Ramos (cell line): ENCODE measurements at regions not wholly inside any gene's neighbourhood (a gene's known extent, or its start where the extent isn't known, plus 50 kb on each side); places are given as distances from the start of the nearest gene placed in this dataset.

ENCODE experiments used
- in situ Hi-C: fragments of 300-500 bp; cut with MboI; formaldehyde crosslinking; loops from one replicate; pipeline ENCODE4 v1.14.3; 2022; ENCODE audit warnings: low sequenced_read_pairs; ENCODE audit not compliant: unreplicated experiment

DNA sequence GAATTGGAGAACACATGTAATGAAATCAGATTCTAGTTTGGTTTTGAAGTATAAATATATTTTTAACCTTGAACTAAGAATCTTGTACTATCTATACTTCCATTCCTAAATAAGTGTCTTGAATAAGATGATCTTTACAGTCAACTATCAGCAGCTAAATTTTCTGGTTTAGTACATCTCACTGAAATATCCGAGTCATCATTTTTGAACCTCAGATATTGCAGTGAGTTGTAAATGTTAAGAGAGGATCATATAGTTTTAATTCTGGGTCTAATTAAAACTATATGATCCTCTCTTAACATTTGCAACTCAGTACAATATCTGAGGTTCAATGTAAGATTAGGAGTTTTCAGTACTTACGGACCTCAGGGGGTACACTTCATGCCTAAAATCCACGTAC lies 768.8 kb upstream of the ADAMTS5 start:
- in situ Hi-C loops = no loop called here

DNA sequence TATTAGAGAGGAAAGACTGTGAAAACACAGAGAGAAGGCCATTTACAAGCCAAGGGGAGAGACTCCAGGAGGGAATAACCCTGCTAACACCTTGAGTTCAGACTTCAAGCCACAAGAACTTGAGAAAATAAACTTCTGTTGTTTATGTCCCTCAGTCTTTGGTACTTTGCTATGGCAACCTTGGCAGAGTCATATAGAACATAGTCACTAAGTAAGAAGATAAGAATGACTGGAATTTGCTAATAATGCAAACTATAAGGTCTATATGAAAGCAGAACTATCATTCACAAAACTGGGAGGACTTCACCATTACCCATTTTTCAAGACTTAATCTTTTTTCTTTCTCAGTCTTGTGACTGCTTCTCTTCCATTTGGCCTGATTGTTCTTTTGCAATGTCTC lies 767.3 kb upstream of the ADAMTS5 start:
- in situ Hi-C loops = no loop called here

DNA sequence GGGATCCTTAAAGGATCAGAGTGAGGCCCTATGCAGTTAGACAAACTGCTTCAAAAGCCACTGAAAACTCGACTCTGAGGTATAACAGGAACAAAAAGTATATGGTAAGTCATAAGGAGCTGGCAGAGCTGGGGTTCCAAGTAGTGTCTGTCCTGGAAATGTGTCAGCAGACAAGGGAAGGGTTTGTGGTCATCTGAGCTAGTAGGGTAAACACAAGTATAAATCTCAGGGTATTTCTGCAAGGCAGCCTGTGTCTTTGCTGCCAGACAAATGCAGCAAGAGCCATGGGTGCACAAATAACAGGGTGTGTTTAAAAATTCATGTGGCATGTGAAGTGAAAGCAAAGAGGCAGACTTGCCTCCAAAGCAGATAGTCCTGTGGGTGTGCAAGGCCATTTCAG lies 759.0 kb upstream of the ADAMTS5 start:
- in situ Hi-C loops = no loop called here

DNA sequence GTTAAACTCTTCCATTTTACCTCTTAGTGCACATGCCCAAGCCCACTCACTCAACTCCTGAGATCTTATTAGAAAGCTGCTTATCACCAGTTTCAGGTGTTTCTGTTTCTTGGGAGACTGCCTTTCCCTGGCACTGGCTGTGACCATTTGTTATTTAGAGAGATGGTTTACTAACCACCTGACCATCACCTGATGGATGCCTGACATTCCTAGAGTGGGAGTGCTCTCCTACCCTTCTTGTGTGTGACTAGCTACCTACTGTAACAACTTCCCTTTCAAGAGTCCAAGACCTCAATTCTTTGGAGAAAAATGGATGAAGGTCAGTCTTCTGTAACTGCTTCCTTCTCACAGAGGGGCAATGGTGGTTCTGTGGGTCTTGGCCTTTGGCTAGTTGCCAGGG lies 755.2 kb upstream of the ADAMTS5 start:
- in situ Hi-C loops = loop anchor here (25.0 kb wide), 1 partner anchor 885 kb away; the partner anchor contains the start of gene ADAMTS1

DNA sequence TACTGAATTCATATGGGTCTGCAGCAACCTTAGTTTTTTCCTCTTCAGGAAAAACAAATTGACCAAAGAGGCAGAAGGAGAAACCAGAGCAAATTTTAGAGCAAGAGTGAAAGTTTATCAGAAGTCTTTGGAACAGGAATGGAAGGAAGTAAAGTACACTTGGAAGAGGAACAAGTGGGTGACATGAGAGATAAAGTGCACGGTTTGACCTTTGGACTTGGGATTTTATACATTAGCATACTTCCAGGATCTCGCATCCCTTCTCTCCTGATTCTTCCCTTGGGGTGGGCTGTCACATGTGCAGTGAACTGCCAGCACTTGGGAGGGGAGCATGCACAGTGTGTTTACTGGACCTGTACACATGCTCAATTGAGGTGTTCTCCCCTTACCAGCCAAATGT lies 754.8 kb upstream of the ADAMTS5 start:
- in situ Hi-C loops = loop anchor here (25.0 kb wide), 1 partner anchor 884 kb away; the partner anchor contains the start of gene ADAMTS1

DNA sequence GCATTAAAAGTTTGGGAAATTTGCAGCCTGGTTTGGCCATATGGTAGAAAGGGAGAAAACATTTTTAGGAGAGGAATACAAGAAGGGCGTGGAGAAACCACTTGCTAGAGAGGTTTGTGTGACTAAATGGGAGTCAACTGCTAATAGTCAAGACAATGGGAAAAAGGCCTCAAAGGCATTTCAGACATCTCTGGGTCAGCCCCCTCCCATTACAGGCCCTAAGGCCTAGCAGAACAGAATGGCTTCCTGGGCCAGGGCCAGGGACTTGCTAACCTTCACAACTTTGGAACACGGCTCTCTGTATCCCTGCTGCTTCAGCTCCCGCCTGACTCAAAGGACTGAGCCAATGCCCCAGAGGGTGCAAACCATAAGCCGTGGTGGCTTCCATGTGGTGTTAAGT lies 752.3 kb upstream of the ADAMTS5 start:
- in situ Hi-C loops = loop anchor here (25.0 kb wide), 1 partner anchor 882 kb away; the partner anchor contains the start of gene ADAMTS1

DNA sequence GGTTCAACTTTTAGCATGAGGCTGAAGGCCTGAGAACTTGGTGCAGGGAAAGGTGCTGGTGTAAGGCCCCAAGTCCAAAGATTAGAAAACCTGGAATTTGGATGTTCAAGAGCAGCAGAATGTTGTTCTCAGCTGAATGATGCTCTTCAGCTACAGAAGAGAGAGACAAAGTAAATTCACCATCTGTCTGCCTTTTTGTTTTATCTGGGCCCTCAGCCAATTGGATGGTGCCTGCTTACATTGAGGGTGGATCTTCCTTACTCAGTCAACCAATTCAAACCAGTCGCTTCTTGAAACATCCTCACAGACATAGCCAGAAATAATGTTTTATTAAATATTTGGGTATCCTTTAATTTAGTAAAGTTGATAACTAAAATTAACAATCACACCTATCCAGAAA lies 748.2 kb upstream of the ADAMTS5 start:
- in situ Hi-C loops = loop anchor here (25.0 kb wide), 1 partner anchor 878 kb away; the partner anchor contains the start of gene ADAMTS1

DNA sequence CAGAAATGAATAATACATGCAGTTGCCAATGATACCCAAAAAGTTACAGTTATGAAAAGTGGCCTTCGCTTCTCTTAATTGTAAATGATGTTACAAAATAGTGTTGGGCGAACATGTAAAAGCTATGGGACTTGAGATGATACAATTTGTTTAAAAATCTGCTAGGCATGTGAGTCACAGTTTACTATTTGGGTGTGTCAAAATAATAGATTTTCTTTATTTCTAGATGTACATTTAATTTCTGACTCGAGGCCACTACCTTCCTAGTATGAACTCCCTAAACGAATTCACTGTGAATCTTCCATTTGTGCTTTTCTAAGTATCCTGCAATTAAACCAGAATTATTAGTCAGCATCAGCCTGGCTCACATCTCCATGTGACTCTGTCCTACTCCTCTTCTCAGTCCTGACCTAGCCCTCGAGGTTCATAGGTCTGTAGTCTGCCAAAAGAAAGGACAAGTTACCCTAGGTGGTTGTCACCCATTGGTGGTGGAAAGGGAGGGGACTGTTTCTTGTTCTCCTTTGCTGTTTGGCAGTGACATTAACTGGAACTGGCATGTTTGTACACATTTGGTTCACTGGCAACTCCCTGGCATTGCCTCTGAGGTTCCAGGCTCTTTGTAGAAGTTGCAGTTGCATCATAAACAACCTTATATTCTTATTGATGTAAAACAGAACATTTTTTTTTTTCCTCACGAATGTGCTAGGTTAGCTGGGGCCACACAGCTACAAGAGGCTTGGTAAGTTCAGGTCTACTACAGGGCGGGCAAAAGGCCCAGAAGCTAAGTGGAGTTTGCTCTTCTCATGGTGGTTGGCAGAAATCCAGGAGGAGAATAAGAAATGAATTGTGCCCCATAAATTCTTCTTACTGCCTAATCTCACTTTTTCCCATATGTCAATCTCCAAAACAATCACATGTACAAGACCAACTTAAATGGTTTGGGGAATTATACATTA lies 746.5 kb upstream of the ADAMTS5 start:
- in situ Hi-C loops = loop anchor here (25.0 kb wide), 1 partner anchor 876 kb away; the partner anchor contains the start of gene ADAMTS1

DNA sequence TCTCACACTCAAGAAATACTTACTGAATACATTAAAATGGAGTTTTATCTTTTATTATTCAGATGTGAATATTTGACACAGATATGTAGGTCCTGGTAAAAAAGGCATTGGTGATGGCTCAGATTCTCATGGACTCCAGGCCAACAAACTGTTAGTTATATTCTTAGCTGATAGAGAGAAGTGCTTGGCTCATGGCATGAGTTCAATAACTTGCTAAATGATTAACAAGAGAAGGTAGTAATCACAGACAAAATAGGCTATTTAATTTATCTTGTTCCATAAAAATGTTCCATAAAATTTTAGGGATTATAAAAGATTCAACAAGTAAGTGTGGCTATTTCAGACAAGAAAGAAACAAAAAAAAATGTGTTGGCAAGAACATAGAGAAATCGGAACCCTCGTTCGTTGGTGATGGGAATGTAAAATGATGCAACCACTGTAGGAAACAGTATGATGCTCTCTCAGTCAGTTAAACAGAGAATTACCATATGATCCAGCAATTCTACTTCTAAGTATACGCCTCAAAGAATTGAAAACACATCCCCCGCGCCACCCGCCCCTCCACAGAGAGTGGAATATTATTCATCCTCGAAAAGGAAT lies 737.8 kb upstream of the ADAMTS5 start:
- in situ Hi-C loops = loop anchor here (25.0 kb wide), 1 partner anchor 867 kb away; the partner anchor contains the start of gene ADAMTS1

DNA sequence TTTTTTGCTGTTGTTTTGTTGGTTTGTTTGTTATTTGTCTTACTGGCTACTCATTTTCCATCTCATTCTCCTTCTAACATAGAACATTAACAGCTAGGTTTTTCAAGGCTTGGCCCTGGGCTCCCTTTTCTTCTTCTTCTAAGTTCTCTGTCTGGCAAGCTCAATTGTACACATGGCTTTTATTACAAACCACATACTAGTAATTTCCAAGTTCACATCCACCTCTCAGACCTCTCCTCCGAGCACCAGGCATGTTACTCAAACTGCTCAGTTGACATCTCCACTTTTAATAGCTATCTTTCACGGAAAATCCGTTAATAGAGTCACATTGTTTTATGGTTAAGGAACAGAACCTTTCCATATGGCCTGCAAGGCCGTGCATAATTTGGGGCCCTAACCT lies 736.9 kb upstream of the ADAMTS5 start:
- in situ Hi-C loops = loop anchor here (25.0 kb wide), 1 partner anchor 866 kb away; the partner anchor contains the start of gene ADAMTS1

DNA sequence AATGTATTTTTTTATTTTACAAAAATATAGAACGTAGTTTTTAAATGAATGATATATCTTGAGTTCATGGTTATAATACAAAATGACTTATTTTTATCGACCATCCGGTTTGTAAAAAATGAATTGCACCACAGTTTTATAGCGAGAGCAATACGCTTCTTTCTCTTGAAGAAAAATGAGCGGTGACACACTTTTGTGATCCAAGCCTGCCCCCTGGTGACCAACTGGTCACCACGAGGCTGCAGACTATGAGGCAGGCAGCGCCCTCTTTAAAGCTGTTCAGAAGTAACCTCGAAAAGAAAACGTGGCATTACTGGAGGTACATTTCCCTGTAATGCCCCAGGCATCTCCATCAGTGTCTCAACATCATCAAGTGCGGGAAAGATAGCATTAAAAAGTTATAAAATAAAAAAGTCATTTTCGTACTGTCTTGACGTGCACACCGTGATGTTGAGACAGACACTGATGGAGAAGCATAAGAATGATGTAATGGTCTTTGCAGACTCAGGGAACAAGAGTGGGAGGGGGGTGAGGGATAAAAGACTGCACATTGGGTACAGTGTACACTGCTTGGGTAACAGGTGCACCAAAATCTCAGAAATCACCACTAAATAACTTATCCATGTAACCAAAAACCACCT lies 734.2 kb upstream of the ADAMTS5 start:
- in situ Hi-C loops = loop anchor here (25.0 kb wide), 1 partner anchor 864 kb away; the partner anchor contains the start of gene ADAMTS1

DNA sequence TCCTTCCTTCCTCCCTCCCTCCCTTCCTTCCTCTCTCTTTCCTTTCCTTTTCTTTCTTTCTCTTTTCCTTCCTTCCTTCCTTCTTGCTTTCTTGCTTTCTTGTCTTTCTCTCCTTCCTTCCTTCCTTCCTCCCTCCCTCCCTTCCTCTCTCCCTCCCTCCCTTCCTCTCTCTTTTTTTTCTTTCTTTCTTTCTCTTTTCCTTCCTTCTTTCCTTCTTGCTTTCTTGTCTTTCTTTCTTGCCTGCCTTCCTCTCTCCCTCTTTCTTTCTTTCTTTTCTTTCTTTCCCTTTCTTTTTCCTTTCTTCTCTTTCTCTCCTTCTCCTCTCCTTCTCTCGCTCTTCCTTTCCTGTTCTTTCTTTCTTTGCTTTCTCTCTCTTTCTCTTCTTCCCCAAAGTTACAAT lies 728.4 kb upstream of the ADAMTS5 start:
- in situ Hi-C loops = no loop called here

DNA sequence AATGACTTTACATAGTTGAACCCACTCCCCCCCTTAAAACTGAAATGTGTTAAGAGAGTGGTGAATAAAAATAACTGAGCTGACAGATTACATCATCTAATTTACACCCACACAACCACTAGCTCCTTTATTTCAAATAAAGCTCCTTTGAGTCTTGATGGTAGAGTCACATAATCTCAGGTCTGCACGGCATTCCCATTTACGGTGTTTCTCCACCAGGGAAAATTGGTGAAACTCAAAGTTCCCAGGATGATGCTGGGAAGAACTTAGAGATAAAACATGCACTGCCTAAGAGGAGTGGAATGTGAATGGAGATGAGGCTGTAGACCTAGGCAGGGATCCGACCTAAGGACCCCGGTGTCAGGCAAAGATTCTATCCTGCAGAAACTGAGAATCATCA lies 727.8 kb upstream of the ADAMTS5 start:
- in situ Hi-C loops = no loop called here

DNA sequence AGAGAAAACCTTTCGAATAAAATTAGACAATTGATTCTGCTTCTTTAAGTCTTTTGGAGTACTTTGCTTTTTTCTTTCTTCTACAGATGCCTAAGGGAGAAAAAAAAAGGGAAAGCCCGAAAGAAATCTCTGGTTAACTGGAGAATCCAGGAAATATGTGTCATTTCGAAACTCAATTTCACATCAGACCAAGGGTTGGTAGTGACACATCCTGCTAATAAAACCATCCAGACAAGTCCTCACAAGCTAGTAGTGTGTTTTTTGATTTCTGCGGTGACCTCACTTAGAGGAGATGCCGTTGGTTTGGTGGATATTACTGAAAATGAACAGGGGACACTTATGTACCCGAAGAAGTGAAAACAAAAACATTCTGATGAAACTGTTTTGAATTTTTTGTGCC lies 726.5 kb upstream of the ADAMTS5 start:
- in situ Hi-C loops = no loop called here

DNA sequence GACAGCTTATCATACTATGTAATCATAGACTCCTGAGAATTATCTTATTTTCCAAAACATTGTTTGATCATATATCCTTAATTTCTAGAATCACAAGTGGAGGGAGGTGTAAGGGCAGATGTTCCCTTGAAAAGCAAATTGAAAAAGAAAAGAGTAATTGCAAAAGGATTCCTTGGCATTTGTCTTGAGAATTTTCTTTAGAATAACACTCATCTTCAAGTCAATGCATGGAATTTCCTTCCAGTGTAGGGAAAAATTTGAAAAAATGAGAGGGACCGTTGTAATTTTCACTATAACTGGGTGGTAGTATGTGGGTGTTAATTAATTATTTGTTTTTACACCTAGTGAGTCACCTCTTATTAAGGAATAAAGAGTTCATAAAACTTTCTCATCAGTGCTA lies 724.6 kb upstream of the ADAMTS5 start:
- in situ Hi-C loops = no loop called here

DNA sequence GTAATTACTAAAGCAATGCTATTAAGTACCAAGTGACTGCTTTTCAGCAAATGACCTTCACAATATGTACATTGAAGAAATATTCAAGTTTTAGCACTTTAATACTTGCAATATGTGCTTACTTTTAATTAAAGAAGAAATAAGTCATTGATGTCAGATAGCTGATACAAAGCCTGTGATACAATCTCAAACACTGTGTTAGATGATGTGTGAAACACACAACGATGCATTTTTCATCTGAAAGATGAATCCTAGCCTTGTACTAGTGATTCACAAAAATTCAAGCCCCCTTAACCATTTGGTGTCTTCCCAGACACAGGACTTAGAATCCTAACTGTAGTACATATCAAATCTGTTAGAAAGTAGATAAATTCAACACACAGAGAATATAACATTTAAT lies 724.1 kb upstream of the ADAMTS5 start:
- in situ Hi-C loops = no loop called here

DNA sequence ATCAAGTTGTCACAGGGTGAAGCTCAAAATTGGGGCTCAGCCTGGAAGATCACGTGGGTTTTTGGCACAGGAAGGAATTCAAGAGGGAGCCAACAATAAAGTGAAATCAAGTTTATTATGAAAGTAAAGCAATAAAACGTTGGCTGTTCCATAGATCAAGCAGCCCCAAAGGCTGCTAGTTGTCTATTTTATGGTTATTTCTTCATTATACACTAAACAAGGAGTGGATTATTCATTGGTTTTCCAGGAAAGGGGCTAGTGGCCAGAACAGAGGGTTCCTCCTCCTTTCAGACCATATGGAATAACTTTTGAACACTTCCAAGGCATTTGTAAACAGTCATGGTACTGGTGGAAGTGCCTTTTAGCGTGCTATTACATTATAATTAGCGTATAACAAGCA lies 723.5 kb upstream of the ADAMTS5 start:
- in situ Hi-C loops = no loop called here

DNA sequence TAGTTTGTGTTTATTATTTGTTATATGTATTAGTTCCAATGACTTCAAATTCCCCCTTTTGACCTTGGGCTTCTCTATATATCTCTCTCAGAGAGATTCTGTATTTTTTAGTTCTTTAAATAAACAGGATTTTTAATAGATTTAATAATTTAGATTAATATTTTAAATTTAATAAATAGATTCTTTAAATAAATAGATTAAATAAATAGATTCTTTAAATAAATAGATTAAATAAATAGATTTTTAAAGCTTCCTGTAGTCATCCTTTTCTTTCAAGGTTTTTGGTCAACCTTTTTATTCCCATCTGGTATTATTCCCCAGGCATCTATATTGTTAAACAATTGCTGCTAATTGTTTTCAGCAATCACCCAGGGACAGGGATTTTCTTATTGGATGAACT lies 721.9 kb upstream of the ADAMTS5 start:
- in situ Hi-C loops = no loop called here

DNA sequence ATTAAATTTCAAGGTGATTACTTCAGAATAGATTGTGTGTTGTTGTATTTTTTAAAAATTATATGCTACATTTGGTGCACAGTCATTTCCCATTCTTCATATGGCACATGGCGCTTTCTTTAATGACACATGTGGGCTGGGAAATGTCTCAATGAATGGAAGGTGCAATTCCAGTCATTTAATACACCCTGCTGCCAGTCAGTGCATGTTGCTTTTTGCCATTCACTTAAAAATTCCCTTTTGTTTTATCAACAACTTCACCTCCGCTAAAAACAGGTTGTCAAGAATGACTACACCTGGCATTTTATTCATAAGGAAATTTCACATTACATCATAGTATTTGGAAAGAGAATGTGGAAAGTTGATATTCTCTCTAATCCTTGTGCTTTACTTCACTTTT lies 716.4 kb upstream of the ADAMTS5 start:
- in situ Hi-C loops = no loop called here

DNA sequence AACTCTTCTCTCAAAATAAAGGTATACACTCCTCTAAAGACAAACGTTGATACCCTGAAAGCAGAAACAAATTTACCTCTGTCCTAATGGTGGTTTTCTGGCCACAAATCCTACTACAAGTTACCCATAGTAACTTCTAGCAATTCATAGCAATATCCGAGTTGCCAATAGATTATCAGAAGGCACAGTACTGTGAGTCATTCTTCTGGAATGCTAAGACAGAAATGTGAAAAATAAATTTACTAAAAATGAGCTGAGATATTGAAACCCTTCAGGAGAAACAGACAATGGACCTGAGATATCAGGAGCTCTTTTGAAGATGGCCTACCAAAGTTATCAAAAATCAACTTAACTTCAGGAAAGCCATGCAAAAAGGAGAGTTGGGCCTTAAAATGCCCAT lies 715.0 kb upstream of the ADAMTS5 start:
- in situ Hi-C loops = no loop called here

DNA sequence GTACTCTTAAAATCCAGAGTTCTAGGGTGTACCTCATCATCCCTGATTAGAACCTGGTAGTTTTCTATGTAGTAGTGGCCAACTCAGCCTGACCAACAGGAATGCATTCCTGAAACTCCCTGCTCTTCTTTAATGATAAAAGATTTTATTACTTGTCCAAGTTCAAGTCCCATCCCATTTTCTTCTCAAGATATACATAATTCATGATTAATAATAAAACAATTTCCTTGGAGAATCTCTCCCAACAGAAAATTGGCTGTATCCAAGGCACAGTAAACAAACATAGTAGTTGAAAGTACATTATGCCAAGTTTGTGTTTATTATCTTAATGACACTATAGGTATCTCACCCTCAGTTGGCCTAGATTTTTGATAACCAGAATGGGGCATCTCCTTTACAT lies 714.1 kb upstream of the ADAMTS5 start:
- in situ Hi-C loops = no loop called here
